ENCODE measurements at regions not wholly inside any gene's neighbourhood (a gene's known extent, or its start where the extent isn't known, plus 50 kb on each side); places are given as distances from the start of the nearest gene placed in this dataset.

GRCh38 chr11:12319461-12319951, 57.9 kb upstream of the PARVA start:
- TF ChIP-seq GATA3 (IDR thresholded peaks at IDR 0.05; ENCODE audit: borderline replicate concordance) (no peak), ZFP36 (IDR thresholded peaks at IDR 0.05; ENCODE audit: borderline replicate concordance, partially characterized antibody) (no peak), EHMT2 (IDR thresholded peaks at IDR 0.05; ENCODE audit: low read depth) (no peak), CHD2 (IDR thresholded peaks at IDR 0.05; ENCODE audit: low read length, partially characterized antibody) (no peak), EP300 (IDR thresholded peaks at IDR 0.05) (no peak)
